GM19239 (cell line): ENCODE measurements at regions not wholly inside any gene's neighbourhood (a gene's known extent, or its start where the extent isn't known, plus 50 kb on each side); places are given as distances from the start of the nearest gene placed in this dataset.
"Not testable (repeated sequence)": the region's sequence is repeated elsewhere in the genome, so short reads cannot be mapped to it uniquely, and the experiment has no call there.

Source experiments
- DNase-seq: peaks from one replicate; pipeline ENCODE4 v3.0.0; 2011; ENCODE audit warnings: low spot score; ENCODE audit not compliant: insufficient read length
- FAIRE-seq: peaks from 2 replicates; lab custom pipeline; 2011; peaks lifted over from hg19 to GRCh38; lab: Jason Lieb, UNC

DNA sequence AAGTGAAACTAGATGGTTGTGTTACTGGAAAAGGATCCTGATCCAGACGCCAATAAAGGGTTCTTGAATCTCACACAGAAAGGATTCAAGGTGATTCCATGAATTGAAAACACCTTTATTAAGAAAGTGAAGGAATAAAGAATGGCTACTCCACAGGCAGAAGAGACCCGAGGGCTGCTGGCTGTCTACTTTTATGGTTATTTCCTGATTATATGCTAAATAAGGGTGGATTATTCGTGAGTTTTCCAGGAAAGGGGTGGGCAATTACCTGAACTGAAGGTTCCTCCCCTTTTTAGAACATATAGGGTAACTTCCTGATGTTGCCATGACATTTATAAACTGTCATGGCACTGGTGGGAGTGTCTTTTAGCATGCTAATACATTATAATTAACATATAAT lies 50.9 kb upstream of the WARS2 start:
- FAIRE-seq, result no peak
- no peak for DNase-seq

DNA sequence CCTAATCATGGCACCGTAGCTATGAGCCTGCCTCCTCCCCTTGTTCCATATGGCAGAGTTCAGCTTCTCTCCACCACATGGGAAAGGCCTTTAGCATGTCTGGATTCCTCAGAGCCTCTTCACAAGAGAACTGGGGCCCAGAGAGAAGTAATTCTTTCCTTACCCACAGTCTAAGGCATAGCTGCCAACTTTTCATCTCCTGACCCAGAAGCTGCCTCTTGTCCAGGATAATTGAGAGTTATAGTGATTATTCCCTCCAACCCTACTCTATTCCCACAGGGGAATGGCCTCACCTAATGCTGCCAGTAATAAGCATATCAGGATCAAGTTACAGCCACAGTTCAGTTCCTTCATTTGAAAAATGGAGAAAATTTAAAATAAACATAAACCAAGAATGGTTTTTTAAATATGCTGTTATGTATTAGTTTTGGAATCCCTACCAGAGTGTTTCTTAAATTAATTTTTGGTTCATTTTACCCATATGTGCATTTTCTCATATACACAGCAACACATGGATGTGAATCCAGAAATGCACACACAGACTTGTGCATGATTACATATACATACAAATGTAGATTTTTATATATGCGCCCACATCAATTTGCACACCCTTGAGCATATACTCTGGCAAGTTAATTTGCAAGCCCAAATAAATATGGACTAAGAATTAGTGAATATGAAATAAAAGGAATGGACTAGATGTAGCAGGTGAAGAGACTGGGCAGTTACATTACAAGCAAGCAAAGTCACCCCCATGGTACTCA lies 63.9 kb upstream of the WARS2 start:
- FAIRE-seq, result no peak

DNA sequence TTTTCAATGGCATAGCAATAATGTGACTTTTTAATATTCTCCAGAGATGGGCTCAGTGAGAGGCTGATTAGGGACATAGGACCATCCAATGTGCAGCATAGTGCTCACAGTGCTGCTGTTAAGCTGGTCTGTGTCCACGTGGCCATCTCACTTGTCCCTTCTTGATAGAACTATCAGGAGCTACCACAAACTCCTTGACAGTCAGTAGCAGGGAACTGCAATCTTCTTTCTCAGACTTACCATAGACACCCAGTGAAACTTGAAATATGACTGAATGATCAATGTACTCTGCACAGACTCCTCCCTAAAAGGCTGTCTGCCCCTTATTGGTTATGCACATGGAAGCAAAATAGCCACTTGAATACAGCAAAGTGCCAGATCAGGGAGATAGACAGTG lies 64.5 kb upstream of the WARS2 start:
- DNase-seq (no peak), FAIRE-seq (no peak)

More for the DNA sequence above, 63.9 kb upstream of the WARS2 start:
- DNase-seq, result no peak

DNA sequence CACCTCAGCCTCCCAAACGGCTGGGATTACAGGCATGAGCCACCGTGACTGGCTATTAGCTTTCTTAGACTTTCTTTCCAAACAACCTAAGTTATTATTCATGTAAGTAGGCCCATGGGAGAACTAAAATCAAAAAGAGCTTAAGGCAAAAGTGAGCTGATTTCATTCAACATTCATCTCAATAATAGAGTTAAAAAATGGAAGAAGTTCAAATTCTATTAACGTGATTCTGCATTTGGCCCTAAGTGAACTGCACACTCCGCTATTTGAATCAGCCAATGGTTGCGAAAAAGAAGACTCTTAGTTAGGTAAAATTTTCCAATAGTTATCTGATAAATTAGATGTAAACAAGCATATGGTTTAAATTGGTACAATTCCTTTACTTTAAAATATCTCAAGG lies 68.6 kb upstream of the WARS2 start:
- FAIRE-seq (no peak), DNase-seq (no peak)

DNA sequence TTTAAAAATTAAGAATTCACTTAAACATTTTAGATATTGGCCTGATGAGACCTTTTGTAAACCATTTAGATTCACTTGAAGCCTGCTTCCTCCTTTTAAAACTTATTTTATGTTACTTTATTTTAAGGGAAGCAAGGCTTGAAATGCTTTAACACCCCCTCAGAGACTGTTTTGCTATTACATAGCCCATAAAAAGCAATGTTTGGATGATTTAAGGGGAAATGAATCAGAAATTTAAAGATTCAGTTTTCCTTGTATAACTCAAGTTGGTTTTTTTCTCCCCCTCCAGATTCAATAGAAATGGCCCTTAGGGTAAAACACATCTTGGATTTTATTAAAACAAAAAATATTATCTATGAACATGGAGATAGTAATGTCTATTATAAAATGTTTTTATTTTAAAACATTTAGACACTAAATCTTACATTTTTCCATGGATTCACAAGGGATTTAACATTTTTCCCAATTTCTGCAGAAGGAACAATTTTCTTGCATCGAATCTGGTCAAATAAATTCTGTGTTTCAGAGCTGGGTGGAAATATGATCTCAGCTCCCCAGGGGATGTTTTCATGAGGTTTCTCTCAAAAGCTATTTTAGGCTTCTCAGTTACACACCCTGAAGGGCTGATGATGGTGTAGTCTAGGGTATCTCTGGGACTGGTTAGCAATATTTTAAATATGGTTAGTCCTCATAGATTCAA lies 69.3 kb upstream of the WARS2 start:
- DNase-seq (no peak), FAIRE-seq (no peak)

DNA sequence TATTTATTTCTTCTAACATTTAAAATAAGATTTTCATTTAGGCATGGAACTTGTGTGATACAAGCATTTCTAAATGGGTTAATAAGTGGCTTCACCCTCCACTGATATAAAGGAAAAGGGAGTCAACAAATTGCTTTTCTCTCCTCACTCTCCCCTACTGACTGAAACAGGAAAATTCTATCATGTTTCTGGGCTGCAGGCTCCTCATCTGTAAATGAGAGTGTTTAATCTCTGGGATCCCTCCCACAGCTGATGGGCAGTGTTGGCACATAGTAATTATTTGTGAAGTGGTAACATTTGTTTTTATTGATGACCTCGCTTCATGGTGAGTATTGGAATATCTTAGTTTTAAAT lies 69.8 kb upstream of the WARS2 start:
- no peak for FAIRE-seq
- no peak for DNase-seq

DNA sequence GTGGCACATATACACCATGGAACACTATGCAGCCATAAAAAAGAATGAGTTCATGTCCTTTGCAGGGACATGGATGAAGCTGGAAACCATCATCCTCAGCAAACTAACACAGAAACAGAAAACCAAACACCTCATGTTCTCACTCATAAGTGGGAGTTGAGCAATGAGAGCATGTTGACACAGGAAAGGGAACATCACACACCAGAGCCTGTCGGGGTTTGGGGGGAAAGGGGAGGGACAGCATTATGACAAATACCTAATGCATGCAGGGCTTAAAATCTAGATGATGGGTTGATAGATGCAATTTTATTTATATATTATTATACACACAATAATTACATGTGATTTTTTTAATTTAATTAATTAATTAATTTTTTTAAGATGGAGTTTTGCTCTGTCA lies 72.8 kb upstream of the WARS2 start:
- DNase-seq, FAIRE-seq: not testable (repeated sequence)

DNA sequence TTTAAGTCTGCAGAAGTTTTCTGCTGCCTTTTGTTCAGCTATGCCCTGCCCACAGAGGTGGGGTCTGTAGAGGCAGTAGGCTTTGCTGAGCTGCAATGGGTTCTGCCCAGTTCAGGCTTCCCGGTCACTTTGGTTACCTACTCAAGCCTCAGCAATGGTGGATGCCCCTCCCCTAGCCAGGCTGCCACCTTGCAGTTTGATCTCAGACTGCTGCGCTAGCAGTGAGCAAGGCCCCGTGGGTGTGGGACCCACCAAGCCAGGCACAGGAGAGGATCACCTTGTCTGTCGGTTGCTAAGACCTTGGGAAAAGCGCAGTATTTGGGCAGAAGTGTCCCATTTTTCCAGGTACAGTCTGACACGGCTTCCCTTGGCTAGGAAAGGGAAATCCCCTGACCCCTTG lies 74.5 kb upstream of the WARS2 start:
- not testable (repeated sequence) for FAIRE-seq, DNase-seq

DNA sequence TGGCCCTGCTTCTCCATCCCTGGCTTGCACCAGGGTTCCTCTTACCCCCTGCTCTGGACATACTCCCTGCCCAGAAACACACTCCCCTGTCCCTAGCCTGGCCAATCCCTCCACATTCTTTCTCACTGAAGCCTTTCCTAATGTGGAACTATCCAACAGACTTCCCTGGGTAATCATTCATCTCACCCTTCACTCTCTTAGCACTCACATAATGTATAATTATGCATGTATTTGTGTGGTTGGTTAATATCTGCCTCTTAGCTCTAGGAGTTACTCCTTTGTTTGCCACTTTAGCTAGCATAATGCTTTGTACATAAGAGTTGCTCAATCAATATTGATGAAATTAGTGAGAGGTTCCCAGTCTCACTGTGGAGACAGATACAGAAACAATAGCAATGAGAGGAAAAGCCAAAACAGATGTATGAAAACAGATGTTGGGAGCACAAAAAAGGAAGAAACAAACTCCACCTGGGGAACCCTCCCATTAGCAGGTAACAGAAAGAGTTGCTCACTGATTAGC lies 76.9 kb upstream of the WARS2 start:
- DNase-seq (no peak), FAIRE-seq (no peak)

DNA sequence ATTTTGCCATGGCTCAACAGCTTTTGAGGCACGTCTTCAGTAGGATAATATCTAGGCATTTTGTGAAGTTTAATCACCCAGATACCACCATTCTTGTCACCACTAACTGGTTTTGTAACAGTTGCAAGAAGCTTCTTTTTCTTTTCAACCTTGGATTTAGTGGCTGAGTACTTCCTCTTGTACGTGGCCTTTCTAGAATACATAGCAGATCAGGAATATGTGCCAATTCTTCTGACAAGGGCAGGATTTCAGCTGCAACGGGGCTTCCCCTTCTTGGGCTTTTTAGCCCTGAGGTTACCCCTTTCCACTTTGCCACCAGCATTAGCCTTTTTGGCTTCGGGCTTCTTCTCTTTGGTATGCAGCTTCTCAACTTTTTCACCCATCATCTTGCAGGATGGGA lies 79.3 kb upstream of the WARS2 start:
- DNase-seq (no peak), FAIRE-seq (no peak)

DNA sequence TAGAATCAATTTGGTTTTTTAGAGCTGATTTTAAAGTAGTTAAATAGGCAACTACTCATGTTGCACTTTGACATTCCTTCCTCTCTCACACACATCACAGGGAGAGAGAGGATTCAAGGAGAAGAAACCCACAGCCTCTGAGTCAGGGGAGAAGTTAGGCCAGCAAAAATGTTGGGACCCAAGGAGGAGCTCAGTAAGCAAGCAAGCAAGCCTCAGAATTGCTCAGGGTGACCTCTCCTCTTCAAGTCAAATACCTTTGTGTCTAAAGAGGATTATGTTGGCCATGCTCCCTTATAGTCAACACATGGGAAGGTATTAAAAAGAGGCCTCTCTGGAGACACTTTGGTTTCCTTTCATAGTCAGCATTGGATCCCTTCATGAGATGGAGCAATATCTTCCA lies 80.5 kb upstream of the WARS2 start:
- DNase-seq (no peak), FAIRE-seq (no peak)

DNA sequence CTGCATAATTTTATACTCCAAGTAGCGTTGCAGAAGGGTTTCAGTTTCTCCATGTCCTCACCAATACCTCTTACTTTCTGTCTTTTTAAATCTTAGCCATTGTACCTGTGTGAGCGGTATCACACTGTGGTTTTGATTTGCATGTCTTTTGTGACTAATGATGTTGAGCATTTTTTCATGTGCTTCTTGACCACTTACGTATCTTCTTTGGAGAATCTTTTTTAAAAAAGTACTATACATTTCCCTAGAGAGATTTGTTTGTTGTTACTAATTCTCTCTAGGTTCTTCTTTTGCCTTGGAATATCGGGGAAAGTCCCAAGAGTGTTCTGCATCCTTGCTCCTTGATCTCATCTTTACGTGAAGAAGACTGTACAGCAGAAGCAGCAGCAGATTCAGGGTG lies 81.8 kb upstream of the WARS2 start:
- FAIRE-seq (peak; percentile 11), DNase-seq (no peak)

DNA sequence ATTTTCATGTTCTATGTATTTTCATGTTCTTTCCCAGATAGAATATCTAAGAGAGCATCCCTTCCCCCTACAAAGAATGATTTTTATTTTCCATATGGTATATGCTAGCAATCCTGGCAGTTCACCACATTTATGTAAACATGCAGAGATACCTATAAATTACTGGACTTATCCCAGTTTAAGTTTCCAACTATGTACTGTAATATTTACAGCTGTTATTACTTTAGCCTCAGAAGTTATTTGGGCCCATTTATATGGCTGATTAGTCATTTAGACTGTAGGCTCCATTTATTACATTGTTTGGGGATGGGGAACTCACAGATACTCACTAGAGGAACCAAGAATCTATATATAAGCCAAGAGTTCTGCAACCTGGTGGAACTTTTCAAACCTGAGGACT lies 84.8 kb upstream of the WARS2 start:
- FAIRE-seq (no peak), DNase-seq (no peak)

DNA sequence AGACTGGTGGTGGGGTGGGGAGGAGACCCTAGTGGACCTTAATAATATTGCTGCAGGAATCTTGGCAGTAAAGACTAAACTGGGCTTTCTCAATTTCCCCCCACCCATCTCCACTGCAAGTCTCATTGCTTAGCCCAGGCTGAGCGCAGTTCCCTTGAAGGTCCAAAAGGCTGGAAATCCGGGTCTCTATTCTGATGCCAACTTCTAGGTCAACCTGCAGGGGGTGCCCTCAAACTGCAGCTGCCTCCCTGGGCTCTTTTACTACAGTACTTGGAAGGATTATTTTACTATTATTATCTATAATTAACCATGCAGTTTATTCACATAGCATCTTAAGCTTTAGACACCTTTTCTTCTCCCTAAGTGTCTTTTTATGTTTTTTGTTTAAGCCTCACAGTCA lies 85.4 kb upstream of the WARS2 start:
- FAIRE-seq (no peak), DNase-seq (no peak)

DNA sequence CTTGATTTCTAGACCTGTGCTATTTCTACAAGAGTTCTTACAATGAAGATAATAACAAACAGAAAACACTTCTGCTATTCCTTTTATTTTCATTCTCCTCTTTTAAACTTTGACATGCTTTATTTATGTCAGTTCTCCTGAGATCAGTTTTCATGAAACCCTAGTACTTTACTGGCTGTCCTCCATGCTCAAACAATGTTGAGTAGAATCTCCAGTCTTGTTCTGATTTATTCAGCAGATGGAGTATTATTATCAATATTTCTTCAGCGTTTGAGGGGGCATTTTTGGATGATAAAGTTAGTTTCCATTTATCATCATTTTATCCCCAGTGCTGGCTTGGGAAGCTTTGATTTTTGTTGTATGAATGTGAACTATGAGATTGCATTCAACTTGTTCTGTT lies 85.9 kb upstream of the WARS2 start:
- FAIRE-seq, result no peak
- no peak for DNase-seq

DNA sequence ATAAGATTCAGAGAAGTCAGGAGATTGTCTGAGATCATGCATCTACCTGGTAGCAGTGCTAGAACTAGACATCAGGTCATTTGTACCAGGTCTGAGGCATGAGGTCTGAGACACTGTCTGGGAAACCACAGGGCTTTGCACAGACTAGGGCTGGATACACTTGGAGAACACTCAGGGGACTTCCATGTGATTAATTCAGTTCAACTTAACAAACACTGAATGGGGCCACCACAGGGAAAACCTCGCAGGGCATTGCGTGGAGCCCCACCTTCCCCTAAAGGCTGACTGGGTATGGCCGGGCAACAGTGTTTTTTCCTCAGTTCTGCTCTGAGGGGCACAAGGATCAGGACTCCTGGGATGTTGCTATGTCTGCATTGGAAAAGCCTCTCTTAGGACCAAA lies 86.5 kb upstream of the WARS2 start:
- DNase-seq (no peak), FAIRE-seq (no peak)

DNA sequence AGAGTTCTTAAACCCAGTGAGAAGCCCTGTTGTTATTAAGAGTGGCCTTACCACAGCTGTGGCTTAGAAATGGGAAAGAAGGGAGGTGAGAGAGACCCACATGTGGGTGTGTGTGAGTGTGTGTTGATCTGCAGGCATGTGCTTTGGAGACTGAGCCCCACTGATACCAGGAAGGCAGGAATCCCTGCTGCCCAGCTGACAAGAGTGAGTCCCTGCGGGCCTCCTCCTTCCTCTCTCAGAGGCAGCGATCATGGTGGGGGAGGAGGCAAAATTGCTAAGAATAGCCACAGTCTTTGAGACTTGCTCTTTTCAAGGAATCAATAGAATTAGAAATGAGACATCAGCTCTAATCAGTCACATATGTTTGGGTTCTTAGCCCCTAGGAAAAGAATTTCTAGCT lies 87.0 kb upstream of the WARS2 start:
- DNase-seq (no peak), FAIRE-seq (no peak)

DNA sequence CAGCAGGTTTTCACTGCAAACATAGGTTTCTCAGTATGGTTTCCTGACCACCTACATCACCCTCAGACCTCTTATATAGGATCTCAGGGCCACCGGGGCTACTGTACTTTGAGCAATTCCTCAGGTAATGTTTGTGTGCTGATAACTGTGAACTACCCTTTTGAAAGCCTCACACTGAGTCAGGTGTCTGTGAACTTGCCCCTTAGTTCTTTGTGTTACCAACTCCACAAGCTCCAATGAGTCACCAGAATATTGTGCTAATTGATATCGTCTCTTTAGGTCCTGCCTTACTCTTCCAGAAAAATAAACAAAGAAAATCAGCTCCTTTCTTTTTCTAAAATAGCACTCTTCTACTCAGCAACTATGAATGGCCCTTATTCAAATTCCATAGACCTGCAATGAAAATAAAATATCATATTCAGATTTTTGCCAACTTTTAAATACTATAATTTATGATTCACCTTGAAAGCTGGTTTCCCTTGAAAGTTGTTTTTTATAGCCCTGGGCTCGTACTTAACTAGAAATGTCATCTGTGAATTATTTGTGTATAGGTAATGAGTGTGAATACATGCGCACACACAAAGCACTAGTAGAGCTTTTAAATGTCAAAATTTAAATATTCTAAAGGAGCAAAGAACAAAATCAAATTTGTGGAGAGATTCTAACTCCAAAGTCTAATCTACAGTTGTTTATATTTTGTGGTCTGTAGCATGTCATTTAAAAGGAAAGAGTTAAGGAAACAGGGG lies 88.1 kb upstream of the WARS2 start:
- no peak for FAIRE-seq
- no peak for DNase-seq

DNA sequence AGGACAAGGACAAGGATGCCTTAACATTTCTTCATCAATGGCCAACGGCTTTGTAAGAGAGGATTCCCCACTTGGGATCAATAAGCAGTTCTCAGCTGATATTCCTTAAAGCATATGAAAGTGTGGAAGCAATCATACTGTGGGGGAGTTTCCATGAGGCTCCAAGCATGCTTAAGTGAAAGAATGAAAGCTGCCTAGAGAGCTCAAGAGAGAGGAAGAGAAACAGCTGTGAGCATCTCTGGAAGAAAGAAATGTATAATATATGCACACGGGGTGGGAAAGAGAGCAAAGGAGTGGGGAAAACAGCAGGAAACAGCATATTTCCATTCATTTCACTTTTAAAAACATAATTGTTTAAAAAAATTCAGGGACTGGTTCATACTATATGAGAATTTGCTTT lies 94.7 kb upstream of the WARS2 start:
- DNase-seq (no peak), FAIRE-seq (no peak)

DNA sequence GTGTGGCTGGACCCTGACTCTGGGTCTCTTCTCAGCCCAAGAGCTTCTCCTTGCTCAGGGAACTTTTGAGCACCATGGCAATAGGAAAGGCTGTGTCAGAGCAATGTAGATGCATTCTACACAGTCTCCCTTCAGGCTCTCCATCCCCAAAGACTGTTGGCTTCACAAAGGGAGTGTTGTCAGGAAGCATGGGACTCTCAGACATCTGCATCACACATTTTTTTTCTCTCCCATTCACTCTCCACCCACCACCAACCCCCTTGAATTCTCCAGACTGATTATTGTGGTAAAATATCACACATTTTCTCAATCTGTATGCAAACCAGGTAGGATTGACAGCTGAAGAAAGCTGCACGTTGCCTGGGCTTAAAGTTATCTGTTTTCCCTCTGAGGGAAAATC lies 105.4 kb upstream of the WARS2 start:
- no peak for FAIRE-seq
- no peak for DNase-seq

DNA sequence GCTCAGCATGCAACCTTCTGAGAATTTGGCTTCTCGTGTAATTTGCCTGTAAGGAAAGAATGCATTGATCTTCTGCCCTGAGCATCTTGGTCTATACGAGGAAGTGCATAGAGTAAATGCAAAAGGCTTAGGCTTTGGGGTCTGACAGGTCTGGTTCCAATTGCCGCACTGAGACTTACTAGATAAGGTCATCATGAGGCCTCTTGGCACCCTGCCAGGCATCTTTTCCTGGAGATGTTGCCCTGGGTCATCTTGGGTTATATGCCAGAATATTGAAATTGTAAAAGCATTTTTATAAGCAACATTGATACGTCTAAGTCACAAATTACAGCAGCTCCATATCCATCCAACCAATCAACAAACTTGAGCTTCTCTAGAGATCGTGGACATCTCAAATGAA lies 108.8 kb upstream of the WARS2 start:
- DNase-seq (no peak), FAIRE-seq (no peak)
